NT2/D1 (cell line): ENCODE measurements at regions not wholly inside any gene's neighbourhood (a gene's known extent, or its start where the extent isn't known, plus 50 kb on each side); places are given as distances from the start of the nearest gene placed in this dataset.

Experiments used
- SUZ12 ChIP-seq: IDR thresholded peaks from 2 replicates; pipeline ENCODE4 v1.6.1; 2011; ENCODE audit not compliant: insufficient read length, insufficient read depth; ENCODE audit errors: extremely low read depth
- ZNF274 ChIP-seq: IDR thresholded peaks from 2 replicates; pipeline ENCODE4 v1.6.1; 2011; ENCODE audit warnings: mild to moderate bottlenecking, low read depth, low read length

DNA sequence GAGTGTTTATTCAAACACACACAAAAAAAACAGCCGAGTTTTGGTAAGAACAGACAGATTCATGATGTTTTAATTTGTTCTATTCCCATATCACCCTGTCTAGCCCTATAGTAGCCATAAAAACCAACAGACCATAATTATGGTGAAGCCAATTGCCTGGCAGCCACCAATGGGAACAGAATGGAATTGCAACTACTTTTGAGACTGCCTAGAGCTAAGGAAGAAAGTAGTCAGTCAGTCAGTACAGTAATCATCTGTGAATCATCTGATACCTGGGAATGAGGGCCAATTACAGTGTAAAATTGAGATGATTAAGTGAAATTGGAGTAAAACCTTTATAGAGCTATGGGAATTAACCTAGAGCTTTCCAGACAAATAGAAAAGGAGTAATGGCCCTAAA lies 952.7 kb upstream of the KCND2 start:
- TF ChIP-seq ZNF274 = no peak
- TF ChIP-seq SUZ12 = no peak
